Brain microvascular endothelial cell (primary cell): ENCODE measurements at regions not wholly inside any gene's neighbourhood (a gene's known extent, or its start where the extent isn't known, plus 50 kb on each side); places are given as distances from the start of the nearest gene placed in this dataset.
A peak's percentile ranks its signal among the peaks of the same experiment; 100 is the strongest.

ENCODE experiments used
- DNase-seq: peaks from one replicate; pipeline ENCODE4 v3.0.0-alpha.2; 2020
- H3K27ac ChIP-seq: fragments of 250-450 bp; sonication (Bioruptor Pico); 2 replicates; pipeline ENCODE4 v1.5.1; 2020; ENCODE audit warnings: mild to moderate bottlenecking, moderate library complexity
- H3K27me3 ChIP-seq: fragments of 250-450 bp; sonication (Bioruptor Pico); replicated peaks from 2 replicates; pipeline ENCODE4 v1.5.1; 2020; ENCODE audit warnings: mild to moderate bottlenecking
- H3K36me3 ChIP-seq: fragments of 250-450 bp; sonication (Bioruptor Pico); replicated peaks from 2 replicates; pipeline ENCODE4 v1.5.1; 2020; ENCODE audit warnings: mild to moderate bottlenecking
- H3K4me3 ChIP-seq: 2 replicates; pipeline ENCODE4 v1.5.1; 2011; ENCODE audit warnings: low read depth, mild to moderate bottlenecking, control low read depth, low read length, moderate library complexity
- CTCF ChIP-seq: IDR thresholded peaks from 2 replicates; pipeline ENCODE4 v1.5.1; 2011; ENCODE audit warnings: low read depth, mild to moderate bottlenecking, moderate library complexity, low read length, control low read depth, inconsistent platforms; ENCODE audit errors: missing control alignments
- in situ Hi-C: cut with HindIII; loops from 2 replicates; pipeline ENCODE4 v1.10.0; 2017; ENCODE audit warnings: low sequenced_read_pairs, low pct_ligation_motif_present

GRCh38 chr11:112440518-112440917 lies 179.9 kb upstream of the PLET1 start:
- DNase-seq, result no peak
- H3K4me3 ChIP-seq, result no peak overlapping the region

GRCh38 chr11:112448168-112448567 lies 187.5 kb upstream of the PLET1 start:
- in situ Hi-C loops, result no loop called here
- no peak for TF ChIP-seq CTCF
- H3K36me3 ChIP-seq, result no peaks in the 10 kb centered on the region

More at GRCh38 chr11:112440518-112440917, 179.9 kb upstream of the PLET1 start:
- in situ Hi-C loops, result no loop called here
- no peak overlapping the region for H3K27ac ChIP-seq
- H3K27me3 ChIP-seq, result no peaks in the 10 kb centered on the region
- no peaks in the 10 kb centered on the region for H3K36me3 ChIP-seq
- peak; percentile 22 for TF ChIP-seq CTCF

GRCh38 chr11:112448806-112449205 lies 188.1 kb upstream of the PLET1 start:
- no peak for TF ChIP-seq CTCF

More at GRCh38 chr11:112448168-112448567, 187.5 kb upstream of the PLET1 start:
- no peaks in the 10 kb centered on the region for H3K27me3 ChIP-seq
- no peak for DNase-seq
- no peak overlapping the region for H3K4me3 ChIP-seq
- H3K27ac ChIP-seq, result no peak overlapping the region

GRCh38 chr11:112451250-112451649 lies 190.6 kb upstream of the PLET1 start:
- no peak for TF ChIP-seq CTCF
- Histone ChIP-seq H3K27me3 (no peaks in the 10 kb centered on the region), H3K36me3 (no peaks in the 10 kb centered on the region), H3K27ac (no peak overlapping the region), H3K4me3 (no peak overlapping the region)
- in situ Hi-C loops, result no loop called here
- DNase-seq, result no peak

More at GRCh38 chr11:112448806-112449205, 188.1 kb upstream of the PLET1 start:
- H3K27me3 ChIP-seq, result no peaks in the 10 kb centered on the region
- no peak for DNase-seq
- H3K27ac ChIP-seq, result no peak overlapping the region
- no peaks in the 10 kb centered on the region for H3K36me3 ChIP-seq
- H3K4me3 ChIP-seq, result no peak overlapping the region
- in situ Hi-C loops, result no loop called here

GRCh38 chr11:112453601-112454577 lies 193.2 kb upstream of the PLET1 start:
- no peak overlapping the region for H3K4me3 ChIP-seq
- DNase-seq, result peak; percentile 15
- no peaks in the 10 kb centered on the region for H3K36me3 ChIP-seq
- TF ChIP-seq CTCF, result peak; percentile 69
- H3K27me3 ChIP-seq, result no peaks in the 10 kb centered on the region
- H3K27ac ChIP-seq, result no peak overlapping the region
- in situ Hi-C loops, result no loop called here

GRCh38 chr11:112454841-112455240 lies 194.2 kb upstream of the PLET1 start:
- H3K36me3 ChIP-seq, result no peaks in the 10 kb centered on the region
- H3K27ac ChIP-seq, result no peak overlapping the region
- H3K4me3 ChIP-seq, result no peak overlapping the region
- no peaks in the 10 kb centered on the region for H3K27me3 ChIP-seq
- no peak for TF ChIP-seq CTCF
- DNase-seq, result no peak
- in situ Hi-C loops, result no loop called here
